COLO668 (cell line): ENCODE measurements at regions not wholly inside any gene's neighbourhood (a gene's known extent, or its start where the extent isn't known, plus 50 kb on each side); places are given as distances from the start of the nearest gene placed in this dataset.
"Not testable (repeated sequence)": the region's sequence is repeated elsewhere in the genome, so short reads cannot be mapped to it uniquely, and the experiment has no call there.

ENCODE experiments used
- DNase-seq: peaks from one replicate; lab custom pipeline; 2025; ENCODE audit not compliant: unreplicated experiment; lab: John Stamatoyannopoulos, UW

GRCh38 chr21:31537872-31538576 is 121.5 kb upstream of the SOD1 start:
- no peak for DNase-seq

- no peak for DNase-seq
These were observed 123.4 kb upstream of the SOD1 start for GRCh38 chr21:31536138-31536537.

- DNase-seq = no peak
These were observed 127.5 kb upstream of the SOD1 start for GRCh38 chr21:31531967-31532366.

GRCh38 chr21:31530897-31531705 is 128.4 kb upstream of the SOD1 start:
- DNase-seq = peak; percentile 94

- DNase-seq = no peak
These were observed 129.1 kb upstream of the SOD1 start for GRCh38 chr21:31530364-31530763.

- no peak for DNase-seq
These were observed 130.1 kb upstream of the SOD1 start for GRCh38 chr21:31529406-31529805.

GRCh38 chr21:31526040-31526439 is 133.5 kb upstream of the SOD1 start:
- no peak for DNase-seq

GRCh38 chr21:31524140-31524539 is 135.4 kb upstream of the SOD1 start:
- DNase-seq = no peak

GRCh38 chr21:31521515-31521914 is 138.0 kb upstream of the SOD1 start:
- no peak for DNase-seq

- DNase-seq = peak; percentile 73
These were observed 138.9 kb upstream of the SOD1 start for GRCh38 chr21:31520561-31521098.

GRCh38 chr21:31518580-31518979 is 140.9 kb upstream of the SOD1 start:
- DNase-seq = no peak

GRCh38 chr21:31517664-31518414 is 141.7 kb upstream of the SOD1 start:
- no peak for DNase-seq

- DNase-seq = no peak
These were observed 144.2 kb upstream of the SOD1 start for GRCh38 chr21:31515253-31515652.

- no peak for DNase-seq
These were observed 144.9 kb upstream of the SOD1 start for GRCh38 chr21:31514598-31514997.

GRCh38 chr21:31513541-31513940 is 146.0 kb upstream of the SOD1 start:
- DNase-seq = not testable (repeated sequence)

- not testable (repeated sequence) for DNase-seq
These were observed 147.5 kb upstream of the SOD1 start for GRCh38 chr21:31511999-31512398.

- no peak for DNase-seq
These were observed 148.2 kb upstream of the SOD1 start for GRCh38 chr21:31511258-31511657.

GRCh38 chr21:31509194-31510017 is 150.1 kb upstream of the SOD1 start:
- DNase-seq = peak; percentile 69

GRCh38 chr21:31505975-31506374 is 153.5 kb upstream of the SOD1 start:
- DNase-seq = no peak

- DNase-seq = no peak
These were observed 155.6 kb upstream of the SOD1 start for GRCh38 chr21:31503939-31504338.

- no peak for DNase-seq
These were observed 156.0 kb upstream of the SOD1 start for GRCh38 chr21:31503467-31503866.
